Peyer's patch (tissue), 4 donors: ENCODE measurements at regions not wholly inside any gene's neighbourhood (a gene's known extent, or its start where the extent isn't known, plus 50 kb on each side); places are given as distances from the start of the nearest gene placed in this dataset.
"Not testable (repeated sequence)": the region's sequence is repeated elsewhere in the genome, so short reads cannot be mapped to it uniquely, and the experiment has no call there.

Experiments
- CTCF ChIP-seq, 6 experiments: fragments of 450-650 bp in 4 of 6; fragments of 200-600 bp in 2 of 6; sonication (generic) in 1 of 6; IDR thresholded peaks; one replicate each; pipeline ENCODE4 v1.5.1; 2017 to 2019; ENCODE audit warnings: antibody characterized with exemption in 6 of 6, mild to moderate bottlenecking in 3 of 6, moderate library complexity in 1 of 6
- POLR2A ChIP-seq, 2 donors: fragments of 450-650 bp; IDR thresholded peaks; one replicate each; pipeline ENCODE4 v1.5.1; 2017; ENCODE audit warnings: antibody characterized with exemption in 2 of 2, mild to moderate bottlenecking in 2 of 2, moderate library complexity in 2 of 2

- not testable (repeated sequence) for TF ChIP-seq POLR2A, CTCF (IDR thresholded peaks at IDR 0.05)
Observed at GRCh38 chr21:14006144-14006543, 204.6 kb downstream of the LIPI start.
